ENCODE measurements at regions not wholly inside any gene's neighbourhood (a gene's known extent, or its start where the extent isn't known, plus 50 kb on each side); places are given as distances from the start of the nearest gene placed in this dataset.

DNA sequence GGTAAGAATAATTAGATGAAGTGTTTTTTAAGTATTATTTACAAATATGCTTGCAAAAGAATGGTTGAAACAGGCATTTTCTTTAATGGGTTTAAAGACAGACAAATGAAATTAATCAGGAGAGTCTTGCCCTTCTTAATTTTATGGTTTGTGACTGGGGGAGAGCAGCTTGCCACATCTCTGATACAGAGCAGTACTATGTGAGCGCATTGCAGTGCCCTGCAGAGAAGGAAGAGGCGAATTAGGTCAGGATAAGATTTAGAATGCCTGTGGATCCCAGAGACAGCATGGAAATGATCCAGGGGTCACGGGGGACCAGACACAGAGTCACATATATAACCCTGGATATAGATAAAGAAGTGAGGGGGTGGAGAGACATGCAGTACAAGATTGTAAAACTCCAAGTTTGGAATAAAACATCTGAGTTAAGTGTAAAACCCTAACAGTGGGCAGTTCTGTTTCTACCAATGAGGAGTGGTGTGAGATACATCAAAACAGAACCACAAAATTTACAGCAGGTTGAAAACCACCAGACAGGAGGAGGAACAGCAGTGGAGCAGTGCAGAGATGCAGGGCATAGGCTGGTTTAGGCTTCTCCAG is 125.5 kb downstream of the FAM204A start:
- Histone ChIP-seq H3K4me2 (ENCODE audit: insufficient read depth, low read length) (no peak overlapping the region), H4K20me1 (replicated peaks; ENCODE audit: control insufficient read depth, insufficient read depth, low read length) (no peaks in the 10 kb centered on the region), H3K9me3 (replicated peaks; ENCODE audit: control insufficient read depth, insufficient read depth, low read depth, low read length) (no peaks in the 10 kb centered on the region), H3K9me1 (ENCODE audit: control insufficient read depth, insufficient read depth, low read length) (no peaks in the 10 kb centered on the region), H3K79me2 (ENCODE audit: control insufficient read depth, insufficient read depth, low read length) (no peaks in the 10 kb centered on the region), H3K4me1 (replicated peaks in 1 of 2; ENCODE audit: control insufficient read depth in 2 of 2, insufficient read depth in 2 of 2, low read length in 2 of 2) (no peaks in the 10 kb centered on the region), H3K27ac (ENCODE audit: extremely low read depth, low read depth, low read length) (no peak overlapping the region), H3K4me3 (no peak overlapping the region), H2AFZ (ENCODE audit: low read depth, low read length) (no peak overlapping the region), H3K27me3 (ENCODE audit: control insufficient read depth in 2 of 2, insufficient read depth in 2 of 2, low read length in 2 of 2) (peaks cover 0 to 5% of the 10 kb centered on the region in 2 experiments; a peak in 1 of 5 replicates), H3K36me3 (ENCODE audit: control insufficient read depth, insufficient read depth, low read length) (no peaks in the 10 kb centered on the region), H3K9ac (ENCODE audit: insufficient read depth in 1 of 2, low read depth in 2 of 2, low read length in 2 of 2) (no peak overlapping the region)
- WGBS (ENCODE audit: insufficient coverage, low coverage, missing lambda C conversion rate) = 0% methylated on average over 3 of the region's 3 CpGs
- intact Hi-C loops (cut with micrococcal nuclease) (no loop called here), in situ Hi-C loops (cut with MboI) (no loop called here)
- CTCF ChIA-PET (ENCODE audit: low intra/inter-chr PET ratio) = no interaction called here
- DNase-seq (ENCODE audit: extremely low read depth in 1 of 4, low spot score in 3 of 4) = no peak
- POLR2A ChIA-PET = no interaction called here
- TF ChIP-seq ZNF507 (tag; conservative IDR thresholded peaks at IDR 0.05) = no peak
- TF ChIP-seq IRF9 (tag; IDR thresholded peaks at IDR 0.05) = no peak
- no peak for TF ChIP-seq MCM5 (IDR thresholded peaks at IDR 0.05; ENCODE audit: low read depth)
- BruUV-seq (replicated peaks) = no TSS peak
- ATAC-seq = no peak
- FAIRE-seq = no peak

DNA sequence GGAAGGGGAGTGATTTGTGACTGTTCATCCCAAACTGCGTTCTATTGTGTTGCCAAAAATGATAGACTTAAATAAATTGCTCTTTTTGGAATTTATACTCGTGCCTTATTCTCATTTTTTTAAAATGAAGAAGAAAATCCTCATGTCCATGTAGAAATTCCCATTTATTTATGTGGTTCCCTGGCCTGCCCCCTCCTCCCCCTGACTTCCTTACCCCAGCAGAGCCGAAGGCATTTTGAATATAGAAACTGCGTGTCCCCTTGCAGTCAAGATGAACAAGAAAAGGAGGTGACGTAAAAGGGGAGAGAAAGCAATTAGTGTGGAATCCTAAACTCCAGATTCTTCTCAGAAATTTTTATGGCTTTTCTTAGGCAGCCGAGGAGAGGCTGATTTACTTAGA is 126.1 kb downstream of the FAM204A start:
- DNase-seq (ENCODE audit: extremely low read depth in 1 of 4, low spot score in 3 of 4) (no peak), ATAC-seq (no peak), FAIRE-seq (no peak)
- Histone ChIP-seq H4K20me1 (replicated peaks; ENCODE audit: control insufficient read depth, insufficient read depth, low read length) (no peaks in the 10 kb centered on the region), H3K79me2 (ENCODE audit: control insufficient read depth, insufficient read depth, low read length) (no peaks in the 10 kb centered on the region), H3K4me2 (ENCODE audit: insufficient read depth, low read length) (no peak overlapping the region), H3K36me3 (ENCODE audit: control insufficient read depth, insufficient read depth, low read length) (no peaks in the 10 kb centered on the region), H3K9ac (ENCODE audit: insufficient read depth in 1 of 2, low read depth in 2 of 2, low read length in 2 of 2) (no peak overlapping the region), H3K4me1 (replicated peaks in 1 of 2; ENCODE audit: control insufficient read depth in 2 of 2, insufficient read depth in 2 of 2, low read length in 2 of 2) (no peaks in the 10 kb centered on the region), H3K27me3 (ENCODE audit: control insufficient read depth in 2 of 2, insufficient read depth in 2 of 2, low read length in 2 of 2) (peaks cover 0 to 5% of the 10 kb centered on the region in 2 experiments; a peak in 1 of 5 replicates), H3K9me3 (replicated peaks; ENCODE audit: control insufficient read depth, insufficient read depth, low read depth, low read length) (no peaks in the 10 kb centered on the region), H3K27ac (ENCODE audit: extremely low read depth, low read depth, low read length) (no peak overlapping the region), H3K4me3 (no peak overlapping the region), H3K9me1 (ENCODE audit: control insufficient read depth, insufficient read depth, low read length) (no peaks in the 10 kb centered on the region), H2AFZ (ENCODE audit: low read depth, low read length) (no peak overlapping the region)
- in situ Hi-C loops (cut with MboI) (no loop called here), intact Hi-C loops (cut with micrococcal nuclease) (no loop called here)
- CTCF ChIA-PET (ENCODE audit: low intra/inter-chr PET ratio) = no interaction called here
- BruUV-seq (replicated peaks) = no TSS peak
- POLR2A ChIA-PET = no interaction called here
- WGBS (ENCODE audit: insufficient coverage, low coverage, missing lambda C conversion rate) = 2% methylated on average over 6 of the region's 6 CpGs
- TF ChIP-seq, protein P1, sequence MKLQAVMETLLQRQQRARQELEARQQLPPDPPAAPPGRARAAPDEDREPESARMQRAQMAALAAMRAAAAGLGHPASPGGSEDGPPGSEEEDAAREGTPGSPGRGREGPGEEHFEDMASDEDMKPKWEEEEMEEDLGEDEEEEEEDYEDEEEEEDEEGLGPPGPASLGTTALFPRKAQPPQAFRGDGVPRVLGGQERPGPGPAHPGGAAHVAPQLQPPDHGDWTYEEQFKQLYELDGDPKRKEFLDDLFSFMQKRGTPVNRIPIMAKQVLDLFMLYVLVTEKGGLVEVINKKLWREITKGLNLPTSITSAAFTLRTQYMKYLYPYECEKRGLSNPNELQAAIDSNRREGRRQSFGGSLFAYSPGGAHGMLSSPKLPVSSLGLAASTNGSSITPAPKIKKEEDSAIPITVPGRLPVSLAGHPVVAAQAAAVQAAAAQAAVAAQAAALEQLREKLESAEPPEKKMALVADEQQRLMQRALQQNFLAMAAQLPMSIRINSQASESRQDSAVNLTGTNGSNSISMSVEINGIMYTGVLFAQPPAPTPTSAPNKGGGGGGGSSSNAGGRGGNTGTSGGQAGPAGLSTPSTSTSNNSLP (IDR thresholded peaks at IDR 0.05; ENCODE audit: borderline replicate concordance, low read depth, low read length) = no peak
- TF ChIP-seq SIN3B (IDR thresholded peaks at IDR 0.05; ENCODE audit: low read depth) (no peak), ATF4 (CRISPR knock-in tag; IDR thresholded peaks at IDR 0.05) (no peak), STAT5B (CRISPR knock-in tag; IDR thresholded peaks at IDR 0.05) (no peak), HDAC2 (IDR thresholded peaks at IDR 0.05) (no peak)
- TF ChIP-seq, protein P2, sequence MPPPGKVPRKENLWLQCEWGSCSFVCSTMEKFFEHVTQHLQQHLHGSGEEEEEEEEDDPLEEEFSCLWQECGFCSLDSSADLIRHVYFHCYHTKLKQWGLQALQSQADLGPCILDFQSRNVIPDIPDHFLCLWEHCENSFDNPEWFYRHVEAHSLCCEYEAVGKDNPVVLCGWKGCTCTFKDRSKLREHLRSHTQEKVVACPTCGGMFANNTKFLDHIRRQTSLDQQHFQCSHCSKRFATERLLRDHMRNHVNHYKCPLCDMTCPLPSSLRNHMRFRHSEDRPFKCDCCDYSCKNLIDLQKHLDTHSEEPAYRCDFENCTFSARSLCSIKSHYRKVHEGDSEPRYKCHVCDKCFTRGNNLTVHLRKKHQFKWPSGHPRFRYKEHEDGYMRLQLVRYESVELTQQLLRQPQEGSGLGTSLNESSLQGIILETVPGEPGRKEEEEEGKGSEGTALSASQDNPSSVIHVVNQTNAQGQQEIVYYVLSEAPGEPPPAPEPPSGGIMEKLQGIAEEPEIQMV (tag; conservative IDR thresholded peaks at IDR 0.05; ENCODE audit: low read depth) = no peak
